GM13976 (cell line): ENCODE measurements at regions not wholly inside any gene's neighbourhood (a gene's known extent, or its start where the extent isn't known, plus 50 kb on each side); places are given as distances from the start of the nearest gene placed in this dataset.
"Not testable (repeated sequence)": the region's sequence is repeated elsewhere in the genome, so short reads cannot be mapped to it uniquely, and the experiment has no call there.

Experiments
- DNase-seq: peaks from one replicate; pipeline ENCODE4 v3.0.0; 2012; ENCODE audit warnings: low spot score
- in situ Hi-C: fragments of 300-500 bp; cut with MboI; formaldehyde crosslinking; loops from one replicate; pipeline ENCODE4 v1.12.0; 2022; ENCODE audit warnings: low sequenced_read_pairs, mixed read lengths, inconsistent platforms; ENCODE audit not compliant: unreplicated experiment
- TF ChIP-seq, protein P1 (sequence below): IDR thresholded peaks from 2 replicates; pipeline ENCODE4 v1.5.1; 2012; ENCODE audit warnings: borderline replicate concordance, mild to moderate bottlenecking; ENCODE audit not compliant: insufficient read depth; ENCODE audit errors: extremely low read depth, missing control alignments, control extremely low read depth

DNA sequence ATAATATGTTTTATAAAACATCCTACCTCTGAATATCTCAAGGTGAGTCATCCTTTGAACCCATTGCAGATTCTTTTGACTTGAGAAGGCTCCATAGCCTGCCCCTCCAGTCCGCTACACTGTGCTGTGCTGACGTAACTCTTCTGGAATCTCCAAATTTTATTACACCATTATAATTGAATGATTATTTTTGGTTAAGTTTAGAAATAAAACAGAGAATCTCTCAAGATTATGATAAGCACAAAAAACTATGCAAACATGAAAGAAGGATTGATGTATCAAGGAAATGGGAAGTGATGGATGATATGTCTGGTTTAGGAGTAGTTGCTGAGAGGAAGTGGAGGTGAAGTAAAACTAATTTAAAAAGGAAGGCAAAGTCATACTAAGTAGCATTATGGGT lies 1021.3 kb downstream of the HACE1 start:
- DNase-seq, result no peak
- in situ Hi-C loops, result no loop called here
- TF ChIP-seq, protein P1, sequence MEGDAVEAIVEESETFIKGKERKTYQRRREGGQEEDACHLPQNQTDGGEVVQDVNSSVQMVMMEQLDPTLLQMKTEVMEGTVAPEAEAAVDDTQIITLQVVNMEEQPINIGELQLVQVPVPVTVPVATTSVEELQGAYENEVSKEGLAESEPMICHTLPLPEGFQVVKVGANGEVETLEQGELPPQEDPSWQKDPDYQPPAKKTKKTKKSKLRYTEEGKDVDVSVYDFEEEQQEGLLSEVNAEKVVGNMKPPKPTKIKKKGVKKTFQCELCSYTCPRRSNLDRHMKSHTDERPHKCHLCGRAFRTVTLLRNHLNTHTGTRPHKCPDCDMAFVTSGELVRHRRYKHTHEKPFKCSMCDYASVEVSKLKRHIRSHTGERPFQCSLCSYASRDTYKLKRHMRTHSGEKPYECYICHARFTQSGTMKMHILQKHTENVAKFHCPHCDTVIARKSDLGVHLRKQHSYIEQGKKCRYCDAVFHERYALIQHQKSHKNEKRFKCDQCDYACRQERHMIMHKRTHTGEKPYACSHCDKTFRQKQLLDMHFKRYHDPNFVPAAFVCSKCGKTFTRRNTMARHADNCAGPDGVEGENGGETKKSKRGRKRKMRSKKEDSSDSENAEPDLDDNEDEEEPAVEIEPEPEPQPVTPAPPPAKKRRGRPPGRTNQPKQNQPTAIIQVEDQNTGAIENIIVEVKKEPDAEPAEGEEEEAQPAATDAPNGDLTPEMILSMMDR, result no peak

DNA sequence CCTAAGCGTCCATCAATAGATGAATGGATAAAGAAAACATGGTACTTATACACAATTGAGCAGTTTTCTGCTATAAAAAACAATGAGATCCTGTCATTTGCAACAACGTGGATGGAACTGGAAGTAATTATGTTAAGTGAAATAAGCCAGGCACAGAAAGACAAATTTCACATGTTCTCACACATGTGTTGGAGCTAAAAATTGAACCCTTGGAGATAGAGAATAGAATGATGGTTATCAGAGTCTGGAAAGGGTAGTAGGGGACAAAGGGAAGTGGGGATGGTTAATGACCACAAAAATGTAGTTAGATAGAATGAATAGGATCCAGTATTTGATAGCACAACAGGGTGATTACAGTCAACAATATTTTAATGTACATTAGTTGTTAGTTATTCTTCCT lies 1033.5 kb downstream of the HACE1 start:
- TF ChIP-seq, protein P1, result no peak
- DNase-seq, result no peak
- in situ Hi-C loops, result no loop called here

DNA sequence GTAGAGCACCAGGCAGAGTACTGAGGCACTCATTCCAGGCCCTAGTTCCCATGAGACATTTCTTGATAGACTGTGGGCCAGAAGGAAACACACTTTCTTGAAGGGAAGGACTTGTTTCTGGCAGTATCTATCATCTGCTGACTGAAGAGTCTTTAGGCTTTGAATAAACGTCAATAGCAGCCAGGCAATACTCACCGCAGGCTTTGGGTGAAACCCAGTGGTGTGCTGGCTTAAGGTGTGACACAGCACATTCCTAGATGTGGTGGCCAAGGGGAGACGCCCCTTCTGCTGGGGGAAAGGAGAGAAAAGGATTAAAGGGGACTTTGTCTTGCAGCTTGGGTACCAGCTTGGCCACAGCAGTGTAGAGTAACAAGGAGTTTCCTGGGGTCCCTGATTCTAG lies 1039.6 kb downstream of the HACE1 start:
- in situ Hi-C loops, result no loop called here
- DNase-seq, result no peak
- TF ChIP-seq, protein P1, result no peak

DNA sequence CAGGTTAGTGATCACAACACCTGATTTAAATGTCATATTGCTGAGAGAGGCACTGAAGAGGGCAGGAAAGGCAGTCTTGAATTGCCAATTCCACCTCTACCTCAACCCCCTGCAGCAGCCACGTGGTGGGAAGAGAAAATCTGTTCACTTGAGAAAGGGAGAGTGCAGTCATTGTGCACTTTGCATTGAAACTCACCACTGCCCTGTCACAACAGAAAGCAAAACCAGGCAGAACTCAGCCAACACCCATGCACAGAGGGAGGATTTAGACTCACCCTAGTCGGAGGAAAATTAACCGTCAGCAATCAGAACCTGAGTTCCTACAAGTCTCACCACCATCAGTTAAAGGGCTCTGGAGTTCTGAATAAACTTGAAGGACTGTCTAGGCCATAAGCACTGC lies 1040.2 kb downstream of the HACE1 start:
- no peak for DNase-seq
- TF ChIP-seq, protein P1, result no peak
- in situ Hi-C loops, result no loop called here

DNA sequence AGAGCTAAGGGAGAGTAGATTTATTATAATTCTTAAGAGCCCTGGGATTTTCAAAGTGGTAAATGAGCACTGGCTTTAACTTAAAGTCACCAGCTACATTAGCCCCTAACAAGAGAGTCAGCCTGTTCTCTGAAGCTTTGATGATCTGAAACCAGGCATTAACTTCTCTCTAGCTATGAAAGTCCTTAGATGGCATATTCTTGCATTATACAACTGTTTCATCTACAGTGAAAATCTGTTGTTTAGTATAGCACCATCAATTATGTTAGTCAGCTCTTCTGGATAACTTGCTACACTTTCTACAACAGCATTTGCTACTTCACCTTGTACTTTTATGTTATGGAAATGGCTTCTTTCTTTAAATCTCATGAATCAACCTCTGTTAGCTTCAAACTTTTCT lies 1046.7 kb downstream of the HACE1 start:
- no peak for DNase-seq
- in situ Hi-C loops, result no loop called here
- TF ChIP-seq, protein P1, result no peak

DNA sequence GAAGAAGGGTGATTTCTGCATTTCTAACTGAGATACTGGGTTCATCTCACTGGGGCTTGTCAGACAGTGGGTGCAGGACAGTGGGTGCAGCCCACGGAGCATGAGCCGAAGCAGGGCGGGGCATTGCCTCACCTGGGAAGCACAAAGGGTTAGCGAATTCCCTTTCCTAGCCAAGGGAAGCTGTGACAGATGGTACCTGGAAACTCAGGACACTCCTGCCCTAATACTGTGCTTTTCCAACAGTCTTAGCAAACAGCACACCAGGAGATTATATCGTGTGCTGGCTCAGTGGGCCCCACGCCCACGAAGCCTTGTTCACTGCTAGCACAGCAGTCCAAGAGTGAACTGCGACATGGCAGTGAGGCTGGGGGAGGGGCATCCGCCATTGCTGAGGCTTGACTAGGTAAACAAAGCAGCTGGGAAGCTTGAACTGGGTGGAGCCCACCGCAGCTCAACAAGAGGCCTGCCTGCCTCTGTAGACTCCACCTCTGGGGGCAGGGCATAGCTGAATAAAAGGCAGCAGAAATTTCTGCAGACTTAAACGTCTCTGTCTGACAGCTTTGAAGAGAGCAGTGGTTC lies 1057.7 kb downstream of the HACE1 start:
- in situ Hi-C loops, DNase-seq: not testable (repeated sequence)

DNA sequence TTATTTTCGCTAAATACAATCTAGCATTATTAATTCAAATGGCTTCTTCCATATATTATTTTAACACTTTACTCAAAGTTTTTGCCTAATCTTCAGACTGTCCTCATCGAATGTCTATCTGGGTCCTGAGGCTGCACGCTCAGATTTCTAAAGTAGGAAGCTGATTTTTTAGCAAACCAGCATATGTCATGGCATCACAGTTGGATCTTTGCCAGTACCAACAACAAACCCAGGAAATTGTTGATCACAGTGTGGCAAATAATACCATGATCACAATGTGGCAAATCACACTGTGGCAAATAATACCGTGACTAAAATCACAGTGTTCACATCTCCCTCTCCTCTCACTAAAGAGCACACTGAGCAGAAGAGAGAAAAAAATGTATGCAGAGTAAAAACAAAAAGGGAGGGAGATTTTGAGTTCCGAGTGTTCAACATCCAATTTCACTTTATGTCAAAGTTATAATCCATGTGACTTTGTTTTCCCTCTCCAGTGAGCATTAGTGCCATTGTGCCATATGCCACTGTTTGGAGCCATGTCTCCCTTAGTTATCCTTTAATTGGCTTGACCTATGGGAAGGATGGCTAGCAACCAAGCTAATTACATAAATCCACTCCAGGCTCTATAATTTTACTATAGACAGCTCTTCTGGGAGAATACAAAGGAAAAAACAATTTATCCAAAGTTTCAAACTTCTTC lies 1059.6 kb downstream of the HACE1 start:
- in situ Hi-C loops, result no loop called here
- DNase-seq, result no peak
- TF ChIP-seq, protein P1, result no peak
